Activated CD8-positive, alpha-beta memory T cell treated with anti-CD3 and anti-CD28 coated beads, Interleukin-2, amount 50 U/mL, for 4 hours (primary cell): ENCODE measurements at regions not wholly inside any gene's neighbourhood (a gene's known extent, or its start where the extent isn't known, plus 50 kb on each side); places are given as distances from the start of the nearest gene placed in this dataset.
A peak's percentile ranks its signal among the peaks of the same experiment; 100 is the strongest.

Experiments used
- DNase-seq: peaks from one replicate; pipeline ENCODE4 v3.0.0-alpha.2; 2020

GRCh38 chr1:5312862-5313261 lies 658.5 kb downstream of the AJAP1 start:
- no peak for DNase-seq

- DNase-seq, result no peak
Observed at GRCh38 chr1:5312293-5312674, 657.9 kb downstream of the AJAP1 start.

GRCh38 chr1:5311634-5312292 lies 657.4 kb downstream of the AJAP1 start:
- no peak for DNase-seq

GRCh38 chr1:5311147-5311546 lies 656.7 kb downstream of the AJAP1 start:
- DNase-seq, result no peak

GRCh38 chr1:5308249-5308648 lies 653.8 kb downstream of the AJAP1 start:
- no peak for DNase-seq

- DNase-seq, result no peak
Observed at GRCh38 chr1:5304702-5305101, 650.3 kb downstream of the AJAP1 start.

- DNase-seq, result no peak
Observed at GRCh38 chr1:5298376-5298775, 644.0 kb downstream of the AJAP1 start.

- no peak for DNase-seq
Observed at GRCh38 chr1:5297886-5298239, 643.5 kb downstream of the AJAP1 start.

- DNase-seq, result no peak
Observed at GRCh38 chr1:5297180-5297885, 642.9 kb downstream of the AJAP1 start.

GRCh38 chr1:5296557-5297179 lies 642.3 kb downstream of the AJAP1 start:
- no peak for DNase-seq

GRCh38 chr1:5296095-5296494 lies 641.7 kb downstream of the AJAP1 start:
- no peak for DNase-seq

- no peak for DNase-seq
Observed at GRCh38 chr1:5291889-5292288, 637.5 kb downstream of the AJAP1 start.

GRCh38 chr1:5287178-5288150 lies 633.1 kb downstream of the AJAP1 start:
- no peak for DNase-seq

GRCh38 chr1:5286244-5286643 lies 631.8 kb downstream of the AJAP1 start:
- DNase-seq, result peak; percentile 37

GRCh38 chr1:5274527-5274926 lies 620.1 kb downstream of the AJAP1 start:
- DNase-seq, result no peak

GRCh38 chr1:5273280-5274003 lies 619.0 kb downstream of the AJAP1 start:
- DNase-seq, result no peak

GRCh38 chr1:5272325-5272724 lies 617.9 kb downstream of the AJAP1 start:
- DNase-seq, result no peak

GRCh38 chr1:5271264-5271663 lies 616.9 kb downstream of the AJAP1 start:
- no peak for DNase-seq

GRCh38 chr1:5269901-5270300 lies 615.5 kb downstream of the AJAP1 start:
- no peak for DNase-seq

- DNase-seq, result peak; percentile 11
Observed at GRCh38 chr1:5267603-5268235, 613.3 kb downstream of the AJAP1 start.

GRCh38 chr1:5265438-5266075 lies 611.1 kb downstream of the AJAP1 start:
- no peak for DNase-seq
